Tibial nerve (tissue), 3 donors: ENCODE measurements at regions not wholly inside any gene's neighbourhood (a gene's known extent, or its start where the extent isn't known, plus 50 kb on each side); places are given as distances from the start of the nearest gene placed in this dataset.

Source experiments
- POLR2A ChIP-seq, 2 donors: fragments of 450-650 bp; IDR thresholded peaks; one replicate each; pipeline ENCODE4 v1.6.1; 2017; ENCODE audit warnings: antibody characterized with exemption in 2 of 2, mild to moderate bottlenecking in 2 of 2, moderate library complexity in 2 of 2
- TF ChIP-seq, protein P1 (sequence below), 5 experiments: fragments of 200-600 bp in 3 of 5; fragments of 450-650 bp in 2 of 5; sonication (generic) in 3 of 5; IDR thresholded peaks; one replicate each; pipeline ENCODE4 v1.5.1; 2016 to 2019; ENCODE audit warnings: antibody characterized with exemption in 5 of 5, mild to moderate bottlenecking in 3 of 5, moderate library complexity in 2 of 5

DNA sequence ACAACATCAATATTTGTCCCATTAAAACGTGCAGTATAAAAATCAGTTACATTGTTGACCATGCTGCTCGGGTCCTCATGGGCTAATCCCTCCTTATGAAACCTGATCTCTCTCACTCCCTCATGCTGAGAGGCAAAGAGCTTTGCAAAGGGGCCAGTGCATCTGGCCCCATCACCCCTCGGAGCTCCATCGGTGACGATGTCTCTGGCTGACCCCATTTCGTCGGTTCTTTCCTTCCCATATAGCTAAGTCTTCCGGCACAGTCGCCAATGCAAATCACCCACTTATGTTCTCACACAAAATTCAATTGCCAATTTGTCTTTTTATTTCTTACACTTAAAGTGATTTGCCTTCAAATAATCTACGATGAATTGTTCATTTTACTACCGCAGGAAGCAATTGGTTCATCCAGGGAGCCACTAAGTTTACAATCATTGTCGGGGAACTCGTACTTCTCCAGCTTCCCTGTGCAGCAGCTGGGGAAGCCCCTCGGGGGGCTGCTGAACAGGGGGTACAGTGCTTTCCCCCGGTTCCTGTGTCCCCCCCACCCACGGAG is 199.8 kb upstream of the CDH4 start:
- TF ChIP-seq, protein P1, sequence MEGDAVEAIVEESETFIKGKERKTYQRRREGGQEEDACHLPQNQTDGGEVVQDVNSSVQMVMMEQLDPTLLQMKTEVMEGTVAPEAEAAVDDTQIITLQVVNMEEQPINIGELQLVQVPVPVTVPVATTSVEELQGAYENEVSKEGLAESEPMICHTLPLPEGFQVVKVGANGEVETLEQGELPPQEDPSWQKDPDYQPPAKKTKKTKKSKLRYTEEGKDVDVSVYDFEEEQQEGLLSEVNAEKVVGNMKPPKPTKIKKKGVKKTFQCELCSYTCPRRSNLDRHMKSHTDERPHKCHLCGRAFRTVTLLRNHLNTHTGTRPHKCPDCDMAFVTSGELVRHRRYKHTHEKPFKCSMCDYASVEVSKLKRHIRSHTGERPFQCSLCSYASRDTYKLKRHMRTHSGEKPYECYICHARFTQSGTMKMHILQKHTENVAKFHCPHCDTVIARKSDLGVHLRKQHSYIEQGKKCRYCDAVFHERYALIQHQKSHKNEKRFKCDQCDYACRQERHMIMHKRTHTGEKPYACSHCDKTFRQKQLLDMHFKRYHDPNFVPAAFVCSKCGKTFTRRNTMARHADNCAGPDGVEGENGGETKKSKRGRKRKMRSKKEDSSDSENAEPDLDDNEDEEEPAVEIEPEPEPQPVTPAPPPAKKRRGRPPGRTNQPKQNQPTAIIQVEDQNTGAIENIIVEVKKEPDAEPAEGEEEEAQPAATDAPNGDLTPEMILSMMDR (IDR thresholded peaks at IDR 0.05): no peak
- TF ChIP-seq POLR2A (IDR thresholded peaks at IDR 0.05): no peak
